Left lung (tissue), 4 donors: ENCODE measurements at regions not wholly inside any gene's neighbourhood (a gene's known extent, or its start where the extent isn't known, plus 50 kb on each side); places are given as distances from the start of the nearest gene placed in this dataset.

Source experiments
- ATAC-seq: fragments of 200-7000 bp; cut with Tn5 transposase; one replicate; pipeline ENCODE4 v1.9.1; 2020; ENCODE audit warnings: moderate library complexity
- DNase-seq, 4 donors: peaks; one replicate each; pipeline ENCODE4 v3.0.0-alpha.2; 2013 to 2020
- H3K27ac ChIP-seq, 2 donors: fragments of 200-600 bp; sonication (generic) in 1 of 2; one replicate each; pipeline versions ENCODE4 v1.5.0 to v1.8.0; 2020 to 2021
- H3K27me3 ChIP-seq, 2 donors: fragments of 200-600 bp; sonication (generic) in 1 of 2; one replicate each; pipeline versions ENCODE4 v1.5.0 to v1.8.0; 2020 to 2021
- H3K36me3 ChIP-seq, 2 donors: fragments of 200-600 bp; sonication (generic) in 1 of 2; one replicate each; pipeline versions ENCODE4 v1.5.0 to v1.8.0; 2020 to 2021
- H3K4me1 ChIP-seq, 2 donors: fragments of 200-600 bp; one replicate each; pipeline ENCODE4 v1.8.0; 2021
- H3K4me3 ChIP-seq, 2 donors: fragments of 200-600 bp; sonication (generic) in 1 of 2; one replicate each; pipeline versions ENCODE4 v1.5.0 to v1.8.0; 2020 to 2021; ENCODE audit warnings: mild to moderate bottlenecking in 1 of 2
- H3K9me3 ChIP-seq, 2 donors: fragments of 200-600 bp; sonication (generic) in 1 of 2; one replicate each; pipeline versions ENCODE4 v1.5.0 to v1.8.0; 2020 to 2021
- CTCF ChIP-seq, 2 donors: fragments of 200-600 bp; sonication (generic) in 1 of 2; IDR thresholded peaks; one replicate each; pipeline versions ENCODE4 v1.5.0 to v1.8.0; 2021; ENCODE audit warnings: antibody characterized with exemption in 2 of 2
- intact Hi-C, 2 donors: fragments of 100-400 bp; cut with DNase I; formaldehyde crosslinking; loops; one replicate each; pipeline versions ENCODE4 v1.11.2 to v1.14.2; 2022
- donor health status: DM: no; HTN: yes; CAD: no.
- donor health status: DM: no; HTN: no; CAD: no.

- H3K36me3 ChIP-seq = no peaks in the 10 kb centered on the region
- peak overlapping the region; percentile 60 to 67 for H3K27ac ChIP-seq
- H3K4me1 ChIP-seq = peaks cover 10 to 60% of the 10 kb centered on the region in 2 donors
- no peaks in the 10 kb centered on the region for H3K9me3 ChIP-seq
- peak; percentile 23 for ATAC-seq
- TF ChIP-seq CTCF (IDR thresholded peaks at IDR 0.05) = peak; percentile 14 to 27
- H3K27me3 ChIP-seq = no peaks in the 10 kb centered on the region
- no peak overlapping the region for H3K4me3 ChIP-seq
- DNase-seq = peak in 1 of 4 donors; percentile 24
- intact Hi-C loops = no loop called here
Measured at GRCh38 chr7:131071786-131072504, 255.7 kb upstream of the MKLN1 start.

- Histone ChIP-seq H3K36me3 (no peaks in the 10 kb centered on the region), H3K27ac (peak overlapping the region; percentile 60 to 67), H3K27me3 (no peaks in the 10 kb centered on the region), H3K4me3 (no peak overlapping the region), H3K4me1 (peaks cover 10 to 53% of the 10 kb centered on the region in 2 donors), H3K9me3 (no peaks in the 10 kb centered on the region)
- intact Hi-C loops = no loop called here
- TF ChIP-seq CTCF (IDR thresholded peaks at IDR 0.05) = no peak
- DNase-seq (peak in 1 of 4 donors; percentile 5), ATAC-seq (peak; percentile 76)
Measured at GRCh38 chr7:131072505-131073091, 255.1 kb upstream of the MKLN1 start.

GRCh38 chr7:131074043-131074442, 253.6 kb upstream of the MKLN1 start:
- no peak for DNase-seq
- no peak for TF ChIP-seq CTCF (IDR thresholded peaks at IDR 0.05)
- no peak for ATAC-seq
- Histone ChIP-seq H3K9me3 (no peaks in the 10 kb centered on the region), H3K36me3 (peaks cover 0 to 8% of the 10 kb centered on the region in 2 donors), H3K27ac (peak overlapping the region in 1 of 2 donors; percentile 0), H3K4me1 (peaks cover 8 to 41% of the 10 kb centered on the region in 2 donors), H3K27me3 (no peaks in the 10 kb centered on the region), H3K4me3 (no peak overlapping the region)
- intact Hi-C loops = no loop called here

GRCh38 chr7:131074585-131074984, 253.1 kb upstream of the MKLN1 start:
- ATAC-seq = no peak

More at GRCh38 chr7:131074585-131074984, 253.1 kb upstream of the MKLN1 start:
- Histone ChIP-seq H3K9me3 (no peaks in the 10 kb centered on the region), H3K27ac (no peak overlapping the region), H3K4me3 (no peak overlapping the region), H3K36me3 (peaks cover 0 to 9% of the 10 kb centered on the region in 2 donors), H3K27me3 (no peaks in the 10 kb centered on the region), H3K4me1 (peaks cover 7 to 36% of the 10 kb centered on the region in 2 donors)
- no peak for TF ChIP-seq CTCF (IDR thresholded peaks at IDR 0.05)
- no peak for DNase-seq
- intact Hi-C loops = no loop called here
